ENCODE measurements at regions not wholly inside any gene's neighbourhood (a gene's known extent, or its start where the extent isn't known, plus 50 kb on each side); places are given as distances from the start of the nearest gene placed in this dataset.

GRCh38 chr5:89866410-89866809, 543.1 kb downstream of the CETN3 start:
- TF ChIP-seq EP300 (IDR thresholded peaks at IDR 0.05), result no peak
- TF ChIP-seq POLR2A (IDR thresholded peaks at IDR 0.05), result no peak
- TF ChIP-seq CTCF (IDR thresholded peaks at IDR 0.05), result no peak
- TF ChIP-seq POLR2AphosphoS5 (IDR thresholded peaks at IDR 0.05), result no peak
